WTC11 (cell line): ENCODE measurements at regions not wholly inside any gene's neighbourhood (a gene's known extent, or its start where the extent isn't known, plus 50 kb on each side); places are given as distances from the start of the nearest gene placed in this dataset.

ENCODE experiments used
- CBFB ChIP-seq: sonication (generic); formaldehyde crosslinking; IDR thresholded peaks from 2 replicates; pipeline ENCODE4 v1.8.1; 2022; ENCODE audit warnings: mild to moderate bottlenecking, low read depth, missing genetic modification reagents
- GRHL2 ChIP-seq: fragments of 250-450 bp; sonication (Bioruptor Pico); IDR thresholded peaks from 2 replicates; pipeline ENCODE4 v1.8.0; 2022; ENCODE audit warnings: mild to moderate bottlenecking, moderate library complexity; ENCODE audit not compliant: insufficient replicate concordance, severe bottlenecking
- JUN ChIP-seq: sonication (generic); formaldehyde crosslinking; IDR thresholded peaks from 2 replicates; pipeline ENCODE4 v1.8.0; 2023; ENCODE audit warnings: mild to moderate bottlenecking, missing genetic modification reagents
- MYBL2 ChIP-seq: sonication (generic); formaldehyde crosslinking; IDR thresholded peaks from 2 replicates; pipeline ENCODE4 v1.8.1; 2023; ENCODE audit warnings: mild to moderate bottlenecking, moderate library complexity, missing genetic modification reagents
- ZNF121 ChIP-seq: sonication (generic); formaldehyde crosslinking; IDR thresholded peaks from 2 replicates; pipeline ENCODE4 v1.8.0; 2023; ENCODE audit warnings: missing genetic modification reagents
- ZNF423 ChIP-seq: fragments of 250-450 bp; sonication (Bioruptor Pico); IDR thresholded peaks from 2 replicates; pipeline ENCODE4 v2.1.2; 2022; ENCODE audit warnings: mild to moderate bottlenecking, moderate library complexity
- TF ChIP-seq, protein P1 (sequence below): fragments of 200-600 bp; IDR thresholded peaks from 2 replicates; pipeline ENCODE4 v1.8.0; 2022; ENCODE audit warnings: antibody characterized with exemption
- TF ChIP-seq, protein P2 (sequence below): sonication (generic); formaldehyde crosslinking; IDR thresholded peaks from 2 replicates; pipeline ENCODE4 v1.8.0; 2022; ENCODE audit warnings: mild to moderate bottlenecking, missing genetic modification reagents
- TF ChIP-seq, protein P3 (sequence below): sonication (generic); formaldehyde crosslinking; IDR thresholded peaks from 2 replicates; pipeline ENCODE4 v1.8.0; 2022; ENCODE audit warnings: mild to moderate bottlenecking, missing genetic modification reagents
- TF ChIP-seq, protein P4 (sequence below): sonication (generic); formaldehyde crosslinking; IDR thresholded peaks from 2 replicates; pipeline ENCODE4 v1.8.1; 2023; ENCODE audit warnings: mild to moderate bottlenecking, moderate library complexity, missing genetic modification reagents
- TF ChIP-seq, protein P5 (sequence below): sonication (generic); formaldehyde crosslinking; IDR thresholded peaks from 2 replicates; pipeline ENCODE4 v1.8.1; 2022; ENCODE audit warnings: low read depth, missing genetic modification reagents, borderline replicate concordance
- TF ChIP-seq, protein P6 (sequence below): sonication (generic); formaldehyde crosslinking; IDR thresholded peaks from 2 replicates; pipeline ENCODE4 v1.8.1; 2022; ENCODE audit warnings: missing genetic modification reagents, borderline replicate concordance
- TF ChIP-seq, protein P7 (sequence below): sonication (generic); formaldehyde crosslinking; IDR thresholded peaks from 2 replicates; pipeline ENCODE4 v1.8.1; 2022; ENCODE audit warnings: mild to moderate bottlenecking, missing genetic modification reagents, moderate library complexity, borderline replicate concordance
- TF ChIP-seq, protein P8 (sequence below): sonication (generic); formaldehyde crosslinking; IDR thresholded peaks from 2 replicates; pipeline ENCODE4 v1.8.1; 2023; ENCODE audit warnings: mild to moderate bottlenecking, missing genetic modification reagents, moderate library complexity

DNA sequence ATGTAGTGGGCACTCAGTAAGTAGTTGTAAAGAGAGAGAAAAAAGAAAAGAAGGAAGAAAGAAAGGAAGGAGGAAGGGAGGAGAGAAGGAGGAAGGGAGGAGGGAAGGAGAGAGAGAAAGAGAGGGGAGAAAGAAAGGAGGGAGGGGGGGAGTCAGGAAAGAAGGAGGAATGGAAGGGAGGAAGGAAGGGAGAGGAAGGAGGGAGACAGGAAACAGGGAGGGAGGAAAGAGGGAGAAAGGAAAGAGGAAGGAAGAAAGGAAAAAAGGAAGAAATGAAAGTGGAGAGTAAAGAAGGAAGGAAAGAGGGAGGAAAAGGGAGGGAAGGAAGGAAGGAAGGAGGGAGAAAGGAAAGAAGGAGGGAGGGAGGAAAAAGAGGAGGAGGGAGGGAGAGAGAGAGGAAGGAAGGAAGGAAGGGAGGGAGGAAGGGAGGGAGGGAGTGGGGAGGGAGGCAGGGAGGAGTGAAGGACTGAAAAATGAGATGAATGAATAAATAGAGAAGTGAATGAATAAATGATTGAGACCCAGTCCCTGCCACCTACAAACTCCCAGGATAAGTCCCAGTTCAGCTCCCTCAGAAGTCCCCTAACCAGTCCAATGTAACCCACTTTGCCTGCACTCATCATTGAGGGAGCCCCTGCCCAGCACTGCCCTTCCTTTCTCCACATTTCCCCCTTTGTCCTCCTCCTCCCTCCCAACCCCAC, 739.0 kb upstream of the TBX3 start:
- TF ChIP-seq, protein P1, sequence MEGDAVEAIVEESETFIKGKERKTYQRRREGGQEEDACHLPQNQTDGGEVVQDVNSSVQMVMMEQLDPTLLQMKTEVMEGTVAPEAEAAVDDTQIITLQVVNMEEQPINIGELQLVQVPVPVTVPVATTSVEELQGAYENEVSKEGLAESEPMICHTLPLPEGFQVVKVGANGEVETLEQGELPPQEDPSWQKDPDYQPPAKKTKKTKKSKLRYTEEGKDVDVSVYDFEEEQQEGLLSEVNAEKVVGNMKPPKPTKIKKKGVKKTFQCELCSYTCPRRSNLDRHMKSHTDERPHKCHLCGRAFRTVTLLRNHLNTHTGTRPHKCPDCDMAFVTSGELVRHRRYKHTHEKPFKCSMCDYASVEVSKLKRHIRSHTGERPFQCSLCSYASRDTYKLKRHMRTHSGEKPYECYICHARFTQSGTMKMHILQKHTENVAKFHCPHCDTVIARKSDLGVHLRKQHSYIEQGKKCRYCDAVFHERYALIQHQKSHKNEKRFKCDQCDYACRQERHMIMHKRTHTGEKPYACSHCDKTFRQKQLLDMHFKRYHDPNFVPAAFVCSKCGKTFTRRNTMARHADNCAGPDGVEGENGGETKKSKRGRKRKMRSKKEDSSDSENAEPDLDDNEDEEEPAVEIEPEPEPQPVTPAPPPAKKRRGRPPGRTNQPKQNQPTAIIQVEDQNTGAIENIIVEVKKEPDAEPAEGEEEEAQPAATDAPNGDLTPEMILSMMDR = no peak
- TF ChIP-seq JUN (CRISPR knock-in tag) (no peak), GRHL2 (no peak), ZNF121 (CRISPR knock-in tag) (no peak), MYBL2 (CRISPR knock-in tag) (no peak), CBFB (CRISPR knock-in tag) (no peak), ZNF423 (CRISPR knock-in tag) (no peak)
- TF ChIP-seq, protein P2, sequence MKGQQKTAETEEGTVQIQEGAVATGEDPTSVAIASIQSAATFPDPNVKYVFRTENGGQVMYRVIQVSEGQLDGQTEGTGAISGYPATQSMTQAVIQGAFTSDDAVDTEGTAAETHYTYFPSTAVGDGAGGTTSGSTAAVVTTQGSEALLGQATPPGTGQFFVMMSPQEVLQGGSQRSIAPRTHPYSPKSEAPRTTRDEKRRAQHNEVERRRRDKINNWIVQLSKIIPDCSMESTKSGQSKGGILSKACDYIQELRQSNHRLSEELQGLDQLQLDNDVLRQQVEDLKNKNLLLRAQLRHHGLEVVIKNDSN (CRISPR knock-in tag) = no peak
- TF ChIP-seq, protein P3, sequence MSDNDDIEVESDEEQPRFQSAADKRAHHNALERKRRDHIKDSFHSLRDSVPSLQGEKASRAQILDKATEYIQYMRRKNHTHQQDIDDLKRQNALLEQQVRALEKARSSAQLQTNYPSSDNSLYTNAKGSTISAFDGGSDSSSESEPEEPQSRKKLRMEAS (CRISPR knock-in tag) = no peak
- TF ChIP-seq, protein P4, sequence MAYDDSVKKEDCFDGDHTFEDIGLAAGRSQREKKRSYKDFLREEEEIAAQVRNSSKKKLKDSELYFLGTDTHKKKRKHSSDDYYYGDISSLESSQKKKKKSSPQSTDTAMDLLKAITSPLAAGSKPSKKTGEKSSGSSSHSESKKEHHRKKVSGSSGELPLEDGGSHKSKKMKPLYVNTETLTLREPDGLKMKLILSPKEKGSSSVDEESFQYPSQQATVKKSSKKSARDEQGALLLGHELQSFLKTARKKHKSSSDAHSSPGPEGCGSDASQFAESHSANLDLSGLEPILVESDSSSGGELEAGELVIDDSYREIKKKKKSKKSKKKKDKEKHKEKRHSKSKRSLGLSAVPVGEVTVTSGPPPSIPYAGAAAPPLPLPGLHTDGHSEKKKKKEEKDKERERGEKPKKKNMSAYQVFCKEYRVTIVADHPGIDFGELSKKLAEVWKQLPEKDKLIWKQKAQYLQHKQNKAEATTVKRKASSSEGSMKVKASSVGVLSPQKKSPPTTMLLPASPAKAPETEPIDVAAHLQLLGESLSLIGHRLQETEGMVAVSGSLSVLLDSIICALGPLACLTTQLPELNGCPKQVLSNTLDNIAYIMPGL = no peak
- TF ChIP-seq, protein P5, sequence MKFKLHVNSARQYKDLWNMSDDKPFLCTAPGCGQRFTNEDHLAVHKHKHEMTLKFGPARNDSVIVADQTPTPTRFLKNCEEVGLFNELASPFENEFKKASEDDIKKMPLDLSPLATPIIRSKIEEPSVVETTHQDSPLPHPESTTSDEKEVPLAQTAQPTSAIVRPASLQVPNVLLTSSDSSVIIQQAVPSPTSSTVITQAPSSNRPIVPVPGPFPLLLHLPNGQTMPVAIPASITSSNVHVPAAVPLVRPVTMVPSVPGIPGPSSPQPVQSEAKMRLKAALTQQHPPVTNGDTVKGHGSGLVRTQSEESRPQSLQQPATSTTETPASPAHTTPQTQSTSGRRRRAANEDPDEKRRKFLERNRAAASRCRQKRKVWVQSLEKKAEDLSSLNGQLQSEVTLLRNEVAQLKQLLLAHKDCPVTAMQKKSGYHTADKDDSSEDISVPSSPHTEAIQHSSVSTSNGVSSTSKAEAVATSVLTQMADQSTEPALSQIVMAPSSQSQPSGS (CRISPR knock-in tag) = no peak
- TF ChIP-seq, protein P6, sequence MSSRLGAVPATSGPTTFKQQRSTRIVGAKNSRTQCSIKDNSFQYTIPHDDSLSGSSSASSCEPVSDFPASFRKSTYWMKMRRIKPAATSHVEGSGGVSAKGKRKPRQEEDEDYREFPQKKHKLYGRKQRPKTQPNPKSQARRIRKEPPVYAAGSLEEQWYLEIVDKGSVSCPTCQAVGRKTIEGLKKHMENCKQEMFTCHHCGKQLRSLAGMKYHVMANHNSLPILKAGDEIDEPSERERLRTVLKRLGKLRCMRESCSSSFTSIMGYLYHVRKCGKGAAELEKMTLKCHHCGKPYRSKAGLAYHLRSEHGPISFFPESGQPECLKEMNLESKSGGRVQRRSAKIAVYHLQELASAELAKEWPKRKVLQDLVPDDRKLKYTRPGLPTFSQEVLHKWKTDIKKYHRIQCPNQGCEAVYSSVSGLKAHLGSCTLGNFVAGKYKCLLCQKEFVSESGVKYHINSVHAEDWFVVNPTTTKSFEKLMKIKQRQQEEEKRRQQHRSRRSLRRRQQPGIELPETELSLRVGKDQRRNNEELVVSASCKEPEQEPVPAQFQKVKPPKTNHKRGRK (CRISPR knock-in tag) = no peak
- TF ChIP-seq, protein P7, sequence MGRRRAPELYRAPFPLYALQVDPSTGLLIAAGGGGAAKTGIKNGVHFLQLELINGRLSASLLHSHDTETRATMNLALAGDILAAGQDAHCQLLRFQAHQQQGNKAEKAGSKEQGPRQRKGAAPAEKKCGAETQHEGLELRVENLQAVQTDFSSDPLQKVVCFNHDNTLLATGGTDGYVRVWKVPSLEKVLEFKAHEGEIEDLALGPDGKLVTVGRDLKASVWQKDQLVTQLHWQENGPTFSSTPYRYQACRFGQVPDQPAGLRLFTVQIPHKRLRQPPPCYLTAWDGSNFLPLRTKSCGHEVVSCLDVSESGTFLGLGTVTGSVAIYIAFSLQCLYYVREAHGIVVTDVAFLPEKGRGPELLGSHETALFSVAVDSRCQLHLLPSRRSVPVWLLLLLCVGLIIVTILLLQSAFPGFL (CRISPR knock-in tag) = no peak
- TF ChIP-seq, protein P8, sequence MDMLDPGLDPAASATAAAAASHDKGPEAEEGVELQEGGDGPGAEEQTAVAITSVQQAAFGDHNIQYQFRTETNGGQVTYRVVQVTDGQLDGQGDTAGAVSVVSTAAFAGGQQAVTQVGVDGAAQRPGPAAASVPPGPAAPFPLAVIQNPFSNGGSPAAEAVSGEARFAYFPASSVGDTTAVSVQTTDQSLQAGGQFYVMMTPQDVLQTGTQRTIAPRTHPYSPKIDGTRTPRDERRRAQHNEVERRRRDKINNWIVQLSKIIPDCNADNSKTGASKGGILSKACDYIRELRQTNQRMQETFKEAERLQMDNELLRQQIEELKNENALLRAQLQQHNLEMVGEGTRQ = no peak
